RWPE2 (cell line): ENCODE measurements at regions not wholly inside any gene's neighbourhood (a gene's known extent, or its start where the extent isn't known, plus 50 kb on each side); places are given as distances from the start of the nearest gene placed in this dataset.

Experiments used
- ATAC-seq: fragments of 200-7000 bp; cut with Tn5 transposase; 3 replicates; pipeline ENCODE4 v1.9.1; 2021; ENCODE audit warnings: low read depth
- DNase-seq: peaks from one replicate; pipeline ENCODE4 v3.0.0-alpha.2; 2020; ENCODE audit warnings: low spot score
- H3K27ac ChIP-seq: fragments of 450-650 bp; 2 replicates; pipeline ENCODE4 v1.5.1; 2017; ENCODE audit warnings: mild to moderate bottlenecking; ENCODE audit not compliant: poor library complexity, severe bottlenecking
- H3K27me3 ChIP-seq: fragments of 250-450 bp; sonication (Bioruptor Pico); 2 replicates; pipeline ENCODE4 v1.5.1; 2021; ENCODE audit warnings: mild to moderate bottlenecking, moderate library complexity; ENCODE audit not compliant: insufficient read depth, poor library complexity, severe bottlenecking
- H3K36me3 ChIP-seq: fragments of 250-450 bp; sonication (Bioruptor Pico); 2 replicates; pipeline ENCODE4 v1.5.1; 2020; ENCODE audit warnings: low read depth, mild to moderate bottlenecking, moderate library complexity
- H3K4me1 ChIP-seq: fragments of 250-450 bp; sonication (Bioruptor Pico); 2 replicates; pipeline ENCODE4 v1.5.1; 2021; ENCODE audit warnings: mild to moderate bottlenecking, moderate library complexity; ENCODE audit not compliant: insufficient read depth, poor library complexity, severe bottlenecking
- H3K4me3 ChIP-seq: fragments of 250-450 bp; sonication (Bioruptor Pico); 2 replicates; pipeline ENCODE4 v1.5.1; 2021; ENCODE audit warnings: mild to moderate bottlenecking, moderate library complexity; ENCODE audit not compliant: severe bottlenecking
- H3K9me3 ChIP-seq: fragments of 250-450 bp; sonication (Bioruptor Pico); 2 replicates; pipeline ENCODE4 v1.5.1; 2021; ENCODE audit warnings: mild to moderate bottlenecking, moderate library complexity; ENCODE audit not compliant: severe bottlenecking
- CTCF ChIP-seq: fragments of 450-650 bp; IDR thresholded peaks from one replicate; pipeline ENCODE4 v1.5.1; 2017; ENCODE audit warnings: mild to moderate bottlenecking, moderate library complexity; ENCODE audit not compliant: poor library complexity, severe bottlenecking

- no peak for ATAC-seq
- no peaks in the 10 kb centered on the region for H3K4me1 ChIP-seq
- no peak overlapping the region for H3K27ac ChIP-seq
- no peaks in the 10 kb centered on the region for H3K36me3 ChIP-seq
- no peaks in the 10 kb centered on the region for H3K9me3 ChIP-seq
- no peaks in the 10 kb centered on the region for H3K27me3 ChIP-seq
- H3K4me3 ChIP-seq: no peak overlapping the region
- TF ChIP-seq CTCF: no peak
- DNase-seq: no peak
These were observed 66.3 kb downstream of the BAMBI start for GRCh38 chr10:28743576-28743975.

GRCh38 chr10:28744069-28744768, 66.9 kb downstream of the BAMBI start:
- H3K4me1 ChIP-seq: no peaks in the 10 kb centered on the region
- H3K9me3 ChIP-seq: no peaks in the 10 kb centered on the region
- no peaks in the 10 kb centered on the region for H3K36me3 ChIP-seq
- ATAC-seq (no peak), DNase-seq (no peak)
- TF ChIP-seq CTCF: no peak
- H3K27ac ChIP-seq: no peak overlapping the region
- no peak overlapping the region for H3K4me3 ChIP-seq
- H3K27me3 ChIP-seq: no peaks in the 10 kb centered on the region

- Histone ChIP-seq H3K9me3 (no peaks in the 10 kb centered on the region), H3K27me3 (peaks cover 5% of the 10 kb centered on the region), H3K4me1 (no peaks in the 10 kb centered on the region), H3K36me3 (no peaks in the 10 kb centered on the region), H3K4me3 (no peak overlapping the region), H3K27ac (no peak overlapping the region)
- no peak for DNase-seq
- no peak for ATAC-seq
- no peak for TF ChIP-seq CTCF
These were observed 77.8 kb downstream of the BAMBI start for GRCh38 chr10:28754930-28755718.

- Histone ChIP-seq H3K36me3 (no peaks in the 10 kb centered on the region), H3K4me1 (no peaks in the 10 kb centered on the region), H3K27me3 (peaks cover 15% of the 10 kb centered on the region), H3K4me3 (no peak overlapping the region), H3K9me3 (no peaks in the 10 kb centered on the region), H3K27ac (no peak overlapping the region)
- ATAC-seq: no peak
- no peak for DNase-seq
- no peak for TF ChIP-seq CTCF
These were observed 83.9 kb downstream of the BAMBI start for GRCh38 chr10:28761084-28761846.
